DND-41 (cell line): ENCODE measurements at regions not wholly inside any gene's neighbourhood (a gene's known extent, or its start where the extent isn't known, plus 50 kb on each side); places are given as distances from the start of the nearest gene placed in this dataset.

Experiments
- ATAC-seq: fragments of 200-7000 bp; cut with Tn5 transposase; 3 replicates; pipeline ENCODE4 v1.9.1; 2021; ENCODE audit warnings: low read depth; ENCODE audit not compliant: insufficient read depth
- DNase-seq: peaks from one replicate; pipeline ENCODE4 v3.0.0-alpha.2; 2020
- H2AFZ ChIP-seq: 2 replicates; pipeline ENCODE4 v1.6.0; 2012; ENCODE audit warnings: low read depth, low read length
- H3K27ac ChIP-seq: 2 replicates; pipeline ENCODE4 v1.5.1; 2012; ENCODE audit warnings: low read length, inconsistent platforms
- H3K27me3 ChIP-seq: fragments of 200-600 bp; sonication (generic); 2 replicates; pipeline ENCODE4 v1.6.0; 2012; ENCODE audit warnings: low read length, mild to moderate bottlenecking, inconsistent platforms; ENCODE audit not compliant: insufficient read depth, poor library complexity
- H3K36me3 ChIP-seq: 2 replicates; pipeline ENCODE4 v1.5.1; 2012; ENCODE audit warnings: low read length, inconsistent platforms; ENCODE audit not compliant: insufficient read depth
- H3K4me1 ChIP-seq: 2 replicates; pipeline ENCODE4 v1.5.1; 2012; ENCODE audit warnings: mild to moderate bottlenecking, low read length; ENCODE audit not compliant: insufficient read depth
- H3K4me2 ChIP-seq: 2 replicates; pipeline ENCODE4 v1.6.0; 2012; ENCODE audit warnings: mild to moderate bottlenecking, moderate library complexity, low read length, inconsistent platforms; ENCODE audit not compliant: insufficient read depth
- H3K4me3 ChIP-seq, 2 experiments: fragments of 200-600 bp in 1 of 2; shearing (Covaris generic) in 1 of 2; 2 replicates each; pipeline ENCODE4 v1.5.1; 2012 to 2016; ENCODE audit warnings: inconsistent platforms in 2 of 2, low read length in 2 of 2, mild to moderate bottlenecking in 2 of 2, low read depth in 1 of 2, moderate library complexity in 1 of 2
- H3K79me2 ChIP-seq: 2 replicates; pipeline ENCODE4 v1.6.0; 2012; ENCODE audit warnings: low read length, inconsistent platforms; ENCODE audit not compliant: insufficient read depth
- H3K9ac ChIP-seq: 2 replicates; pipeline ENCODE4 v1.6.0; 2012; ENCODE audit warnings: low read depth, mild to moderate bottlenecking, inconsistent platforms, low read length, moderate library complexity
- H3K9me3 ChIP-seq: 2 replicates; pipeline ENCODE4 v1.5.1; 2012; ENCODE audit warnings: low read length, moderate library complexity, mild to moderate bottlenecking, inconsistent platforms; ENCODE audit not compliant: insufficient read depth, severe bottlenecking
- H4K20me1 ChIP-seq: 2 replicates; pipeline ENCODE4 v1.6.0; 2012; ENCODE audit warnings: low read length; ENCODE audit not compliant: insufficient read depth
- CTCF ChIP-seq: IDR thresholded peaks from 2 replicates; pipeline ENCODE4 v1.5.1; 2012; ENCODE audit warnings: borderline replicate concordance, low read length, moderate library complexity, mild to moderate bottlenecking; ENCODE audit not compliant: poor library complexity, severe bottlenecking; ENCODE audit errors: extremely low read depth
- EZH2 ChIP-seq: IDR thresholded peaks from 3 replicates; pipeline ENCODE4 v1.6.1; 2012; ENCODE audit warnings: borderline replicate concordance, low read depth, mild to moderate bottlenecking, moderate library complexity, low read length, inconsistent platforms; ENCODE audit not compliant: severe bottlenecking

GRCh38 chr7:81361769-81362312 lies 408.0 kb downstream of the HGF start:
- Histone ChIP-seq H3K4me2 (no peak overlapping the region), H3K36me3 (no peaks in the 10 kb centered on the region), H4K20me1 (no peaks in the 10 kb centered on the region), H3K9me3 (no peaks in the 10 kb centered on the region), H3K4me1 (no peaks in the 10 kb centered on the region), H3K27me3 (no peaks in the 10 kb centered on the region), H2AFZ (no peak overlapping the region), H3K27ac (no peak overlapping the region), H3K4me3 (no peak overlapping the region), H3K79me2 (no peaks in the 10 kb centered on the region), H3K9ac (no peak overlapping the region)
- DNase-seq (no peak), ATAC-seq (no peak)
- TF ChIP-seq CTCF (no peak), EZH2 (no peak)

- Histone ChIP-seq H3K4me1 (no peaks in the 10 kb centered on the region), H3K9me3 (no peaks in the 10 kb centered on the region), H3K36me3 (no peaks in the 10 kb centered on the region), H3K79me2 (no peaks in the 10 kb centered on the region), H3K27ac (no peak overlapping the region), H4K20me1 (no peaks in the 10 kb centered on the region), H3K4me2 (no peak overlapping the region), H3K9ac (no peak overlapping the region), H3K27me3 (no peaks in the 10 kb centered on the region), H3K4me3 (no peak overlapping the region), H2AFZ (no peak overlapping the region)
- DNase-seq (no peak), ATAC-seq (no peak)
- no peak for TF ChIP-seq EZH2
- no peak for TF ChIP-seq CTCF
Measured at GRCh38 chr7:81355911-81356310, 413.9 kb downstream of the HGF start.

GRCh38 chr7:81349044-81349443 lies 420.8 kb downstream of the HGF start:
- DNase-seq = no peak

More at GRCh38 chr7:81349044-81349443, 420.8 kb downstream of the HGF start:
- H3K4me1 ChIP-seq = no peaks in the 10 kb centered on the region
- H2AFZ ChIP-seq = no peak overlapping the region
- H3K9me3 ChIP-seq = no peaks in the 10 kb centered on the region
- H4K20me1 ChIP-seq = no peaks in the 10 kb centered on the region
- no peak overlapping the region for H3K4me3 ChIP-seq
- H3K27ac ChIP-seq = no peak overlapping the region
- no peaks in the 10 kb centered on the region for H3K36me3 ChIP-seq
- no peak for TF ChIP-seq EZH2
- TF ChIP-seq CTCF = no peak
- H3K4me2 ChIP-seq = no peak overlapping the region
- no peak overlapping the region for H3K9ac ChIP-seq
- no peaks in the 10 kb centered on the region for H3K79me2 ChIP-seq
- H3K27me3 ChIP-seq = no peaks in the 10 kb centered on the region
- no peak for ATAC-seq
